OCI-LY3 (cell line): ENCODE measurements at regions not wholly inside any gene's neighbourhood (a gene's known extent, or its start where the extent isn't known, plus 50 kb on each side); places are given as distances from the start of the nearest gene placed in this dataset.

Experiments
- EZH2phosphoT487 ChIP-seq: fragments of 200-600 bp; shearing (Covaris generic); IDR thresholded peaks from 2 replicates; pipeline ENCODE4 v1.6.1; 2018; ENCODE audit warnings: antibody characterized with exemption, mixed run types, low read depth
- TF ChIP-seq, protein P1 (sequence below): fragments of 200-600, 300-600 bp; sonication (generic); IDR thresholded peaks from 2 replicates; pipeline ENCODE4 v1.5.1; 2014; ENCODE audit warnings: antibody characterized with exemption, low read length, low read depth

DNA sequence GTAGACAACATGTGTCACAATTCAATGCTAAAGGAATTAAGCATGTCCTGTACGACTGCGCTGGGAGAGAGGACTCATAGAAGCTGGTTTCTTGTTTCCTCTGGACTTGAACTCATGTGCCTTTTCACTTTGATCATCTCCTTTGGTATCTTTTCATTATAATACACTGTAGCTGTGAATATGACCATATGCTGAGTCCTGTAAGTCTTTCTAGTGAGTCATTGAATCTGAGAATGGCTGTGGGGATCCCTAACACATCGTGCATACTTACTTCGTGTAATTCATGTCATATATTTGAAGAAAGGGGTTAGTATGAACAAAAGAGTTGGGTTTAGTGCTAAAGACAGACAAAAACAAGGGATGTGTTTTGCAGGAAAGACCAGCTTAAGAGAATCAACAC lies 148.1 kb upstream of the RUNX1 start:
- TF ChIP-seq, protein P1, sequence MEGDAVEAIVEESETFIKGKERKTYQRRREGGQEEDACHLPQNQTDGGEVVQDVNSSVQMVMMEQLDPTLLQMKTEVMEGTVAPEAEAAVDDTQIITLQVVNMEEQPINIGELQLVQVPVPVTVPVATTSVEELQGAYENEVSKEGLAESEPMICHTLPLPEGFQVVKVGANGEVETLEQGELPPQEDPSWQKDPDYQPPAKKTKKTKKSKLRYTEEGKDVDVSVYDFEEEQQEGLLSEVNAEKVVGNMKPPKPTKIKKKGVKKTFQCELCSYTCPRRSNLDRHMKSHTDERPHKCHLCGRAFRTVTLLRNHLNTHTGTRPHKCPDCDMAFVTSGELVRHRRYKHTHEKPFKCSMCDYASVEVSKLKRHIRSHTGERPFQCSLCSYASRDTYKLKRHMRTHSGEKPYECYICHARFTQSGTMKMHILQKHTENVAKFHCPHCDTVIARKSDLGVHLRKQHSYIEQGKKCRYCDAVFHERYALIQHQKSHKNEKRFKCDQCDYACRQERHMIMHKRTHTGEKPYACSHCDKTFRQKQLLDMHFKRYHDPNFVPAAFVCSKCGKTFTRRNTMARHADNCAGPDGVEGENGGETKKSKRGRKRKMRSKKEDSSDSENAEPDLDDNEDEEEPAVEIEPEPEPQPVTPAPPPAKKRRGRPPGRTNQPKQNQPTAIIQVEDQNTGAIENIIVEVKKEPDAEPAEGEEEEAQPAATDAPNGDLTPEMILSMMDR: no peak
- no peak for TF ChIP-seq EZH2phosphoT487
